GM18858 (cell line): ENCODE measurements at regions not wholly inside any gene's neighbourhood (a gene's known extent, or its start where the extent isn't known, plus 50 kb on each side); places are given as distances from the start of the nearest gene placed in this dataset.
"Not testable (repeated sequence)": the region's sequence is repeated elsewhere in the genome, so short reads cannot be mapped to it uniquely, and the experiment has no call there.

Experiments
- ATAC-seq: cut with Tn5 transposase; IDR thresholded peaks from one replicate; pipeline ENCODE4 v1.9.1; 2021; ENCODE audit not compliant: unreplicated experiment

DNA sequence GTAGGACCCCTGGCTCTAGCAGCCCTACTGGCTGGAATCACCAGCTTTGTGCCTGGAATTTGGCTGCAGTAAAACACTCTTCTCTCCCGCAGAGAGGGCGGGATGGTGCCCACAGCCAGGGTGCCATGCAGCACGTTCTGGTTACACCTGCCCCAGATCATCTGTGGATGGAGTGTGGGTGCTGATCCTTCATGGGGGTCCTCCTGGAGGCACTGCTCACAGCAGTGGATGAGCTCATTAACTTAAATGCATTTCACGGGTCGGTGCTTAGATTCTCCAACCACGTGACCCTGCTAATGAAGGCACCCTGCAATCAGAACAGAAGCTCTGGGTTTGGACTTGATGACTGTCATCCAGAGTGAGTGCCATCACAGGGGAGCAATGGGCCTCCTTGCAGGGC, 138.6 kb upstream of the AFDN start:
- no peak for ATAC-seq

DNA sequence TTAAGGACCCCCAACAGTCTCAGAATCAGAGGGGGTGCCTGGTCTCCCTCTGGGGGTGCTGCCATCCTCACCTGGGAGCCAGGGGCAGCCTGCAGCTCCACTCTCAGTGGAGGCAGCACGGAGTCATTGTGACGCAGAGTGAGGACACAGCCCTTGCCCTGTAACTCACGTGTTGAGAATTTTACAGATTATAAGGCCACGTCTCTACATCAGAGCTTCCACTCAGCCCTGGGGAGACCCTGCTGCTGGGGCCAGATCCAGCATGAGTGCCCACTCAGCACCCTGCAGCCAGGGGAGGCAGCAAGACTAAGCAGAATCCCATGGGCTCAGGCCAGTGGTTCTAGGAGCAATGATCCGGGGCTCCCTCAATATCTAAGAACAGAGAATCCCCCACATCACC, 137.4 kb upstream of the AFDN start:
- ATAC-seq, result no peak

GRCh38 chr6:167689751-167690150, 137.0 kb upstream of the AFDN start:
- no peak for ATAC-seq

DNA sequence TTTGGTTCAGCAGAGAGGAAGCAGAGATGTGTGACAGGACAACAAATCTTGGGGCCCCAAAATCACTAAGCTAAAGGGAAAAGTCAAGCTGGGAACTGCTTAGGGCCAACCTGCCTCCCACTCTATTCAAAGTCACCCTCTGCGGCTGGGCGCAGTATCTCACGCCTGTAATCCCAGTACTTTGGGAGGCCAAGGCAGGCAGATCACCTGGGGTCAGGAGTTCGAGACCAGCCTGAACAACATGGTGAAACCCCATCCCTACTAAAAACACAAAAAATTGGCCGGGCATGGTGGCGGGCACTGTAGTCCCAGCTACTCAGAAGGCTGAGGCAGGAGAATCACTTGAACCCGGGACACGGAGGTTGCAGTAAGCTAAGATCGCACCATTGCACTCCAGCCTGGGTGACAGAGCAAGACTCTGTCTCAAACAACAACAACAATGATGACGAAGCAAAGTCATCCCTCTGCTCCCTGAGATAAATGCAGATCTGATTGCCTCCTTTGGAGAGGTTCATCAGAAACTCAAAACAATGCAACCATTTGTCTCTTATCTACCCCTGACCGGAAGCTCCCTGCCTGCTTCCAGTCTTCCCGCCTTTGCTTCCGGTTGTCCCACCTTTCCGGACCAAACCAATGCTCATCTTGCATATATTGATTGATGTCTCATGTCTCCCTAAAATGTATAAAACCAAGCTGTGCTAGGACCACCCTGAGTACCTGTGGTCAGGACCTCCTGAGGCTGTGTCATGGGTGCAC, 136.4 kb upstream of the AFDN start:
- not testable (repeated sequence) for ATAC-seq

GRCh38 chr6:167690931-167691330, 135.8 kb upstream of the AFDN start:
- ATAC-seq, result no peak

DNA sequence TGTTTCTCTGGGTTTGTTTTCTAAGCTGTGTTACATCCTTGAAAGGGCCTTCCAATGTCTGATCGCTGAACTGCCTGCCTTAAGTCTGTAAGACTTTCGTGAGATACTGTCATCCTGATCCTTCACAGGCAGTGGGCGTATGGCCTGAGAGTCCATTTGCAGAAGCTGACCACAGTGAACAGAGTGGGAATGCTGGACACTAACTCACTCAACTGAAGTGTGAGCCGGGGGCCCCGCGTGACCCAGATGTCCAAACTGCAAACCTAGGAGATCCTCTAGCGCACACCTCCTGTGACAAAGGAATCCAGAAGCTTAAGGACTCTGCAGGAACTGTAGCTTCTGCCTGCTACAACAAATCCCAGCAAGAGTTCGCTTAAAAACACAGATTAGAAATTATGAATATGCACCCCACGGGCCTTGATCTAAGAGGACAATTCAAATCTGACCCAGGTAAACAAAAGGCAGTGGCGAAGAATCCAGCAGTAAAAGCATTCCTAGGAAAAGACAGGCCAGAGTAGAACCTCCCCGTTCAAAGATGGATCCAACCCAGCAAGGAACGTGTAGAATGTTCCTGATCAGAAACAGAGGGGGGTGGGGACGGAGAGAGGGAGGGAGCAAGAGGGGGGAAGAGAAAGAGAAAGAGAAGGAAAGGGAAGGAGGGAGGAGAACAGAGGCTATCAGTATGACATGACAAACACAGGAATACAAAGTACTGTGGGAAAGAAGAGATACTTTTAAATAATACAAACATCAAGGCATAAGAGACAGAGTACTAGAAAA, 135.0 kb upstream of the AFDN start:
- ATAC-seq, result no peak

DNA sequence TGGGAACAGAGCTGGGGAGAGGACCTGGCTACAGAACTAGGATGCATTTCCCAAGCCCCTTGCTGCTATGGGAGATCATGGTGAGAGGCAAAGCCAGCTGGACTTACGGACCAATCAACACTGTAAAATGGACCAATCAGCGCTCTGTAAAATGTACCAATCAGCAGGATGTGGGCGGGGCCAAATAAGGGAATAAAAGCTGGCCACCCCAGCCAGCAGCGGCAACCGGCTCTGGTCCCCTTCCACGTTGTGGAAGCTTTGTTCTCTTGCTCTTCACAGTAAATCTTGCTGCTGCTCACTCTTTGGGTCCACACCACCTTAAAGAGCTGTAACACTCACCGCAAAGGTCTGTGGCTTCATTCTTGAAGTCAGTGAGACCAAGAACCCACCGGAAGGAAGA, 133.2 kb upstream of the AFDN start:
- not testable (repeated sequence) for ATAC-seq

- no peak for ATAC-seq
Measured at GRCh38 chr6:167695831-167696230, 130.9 kb upstream of the AFDN start.

DNA sequence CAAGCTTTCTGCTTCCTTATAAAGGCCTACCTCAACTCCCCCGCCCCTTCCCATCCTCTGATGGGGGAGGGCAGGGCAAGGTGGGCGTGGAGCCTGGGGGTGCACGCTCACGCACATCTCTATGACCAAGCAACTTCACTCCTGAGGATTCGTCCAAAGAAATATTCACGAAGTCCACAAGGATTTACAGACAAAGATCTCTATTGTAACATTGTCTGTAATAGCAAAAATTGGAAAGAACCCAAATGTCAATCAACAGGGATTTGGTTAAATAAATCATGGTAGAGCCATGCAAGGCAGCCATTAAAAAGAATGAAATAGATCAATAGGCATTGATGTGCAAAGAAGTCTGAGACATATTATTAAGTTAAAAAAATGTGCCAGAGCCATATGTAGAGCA, 130.4 kb upstream of the AFDN start:
- no peak for ATAC-seq

- no peak for ATAC-seq
Measured at GRCh38 chr6:167697316-167697715, 129.4 kb upstream of the AFDN start.

DNA sequence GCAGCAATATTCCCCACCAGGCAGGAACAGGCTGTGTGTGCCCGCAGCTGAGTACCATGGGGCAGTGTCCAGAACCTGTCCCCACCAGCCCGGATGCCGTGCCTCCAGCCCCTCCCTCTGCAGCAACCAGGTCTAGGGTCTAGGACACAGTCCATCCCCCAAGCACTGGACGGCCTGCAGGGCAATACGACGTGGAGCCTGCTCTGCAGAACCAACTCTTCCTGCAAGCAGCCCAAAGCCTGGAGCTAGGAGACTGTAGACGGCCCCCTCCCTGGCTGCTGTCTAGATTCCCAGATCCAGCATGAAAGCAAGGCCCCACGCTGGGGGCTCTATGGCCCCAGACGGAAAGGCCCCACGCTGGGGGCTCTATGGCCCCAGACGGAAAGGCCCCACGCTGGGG, 128.2 kb upstream of the AFDN start:
- no peak for ATAC-seq

DNA sequence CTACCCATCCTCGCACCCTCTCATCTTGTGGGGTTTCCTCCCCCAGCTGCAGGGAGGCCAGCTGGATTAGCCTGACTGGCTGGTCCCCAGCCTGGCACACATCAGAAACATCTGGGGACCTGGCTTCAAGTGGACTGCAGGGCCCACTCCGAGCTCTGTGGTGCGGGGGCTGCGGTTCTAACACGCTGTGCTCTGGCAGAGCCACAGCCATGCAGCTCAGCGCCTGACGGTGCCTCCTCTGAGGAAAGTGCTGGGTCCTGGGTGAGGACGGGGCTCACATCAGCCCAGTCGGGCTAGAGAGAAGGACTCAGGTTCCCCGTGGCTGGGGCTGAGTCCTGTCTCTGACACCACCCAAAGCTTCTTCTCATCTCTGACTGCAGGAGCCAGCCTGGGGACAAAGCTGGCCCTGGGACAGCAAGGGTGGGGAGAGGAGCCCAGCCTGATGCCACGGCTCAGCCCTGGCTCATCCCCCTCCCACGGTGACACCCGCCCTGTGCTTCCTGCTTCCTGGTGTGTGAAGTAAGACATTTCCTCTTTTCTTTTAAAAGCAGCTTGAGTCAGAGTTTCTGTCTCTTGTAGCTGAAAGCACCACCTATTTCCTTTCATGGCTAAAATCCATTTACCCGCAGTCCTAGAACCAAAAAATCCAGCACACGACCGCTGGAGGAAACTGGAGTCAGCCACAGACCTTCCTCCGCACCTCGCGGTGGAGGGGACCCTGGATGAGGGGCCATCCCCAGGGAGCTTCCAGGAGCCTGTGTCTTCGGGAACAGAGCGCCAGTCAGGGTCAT, 127.4 kb upstream of the AFDN start:
- peak; percentile 93 for ATAC-seq

GRCh38 chr6:167700199-167700598, 126.5 kb upstream of the AFDN start:
- no peak for ATAC-seq

- no peak for ATAC-seq
Measured at GRCh38 chr6:167701010-167701409, 125.7 kb upstream of the AFDN start.

DNA sequence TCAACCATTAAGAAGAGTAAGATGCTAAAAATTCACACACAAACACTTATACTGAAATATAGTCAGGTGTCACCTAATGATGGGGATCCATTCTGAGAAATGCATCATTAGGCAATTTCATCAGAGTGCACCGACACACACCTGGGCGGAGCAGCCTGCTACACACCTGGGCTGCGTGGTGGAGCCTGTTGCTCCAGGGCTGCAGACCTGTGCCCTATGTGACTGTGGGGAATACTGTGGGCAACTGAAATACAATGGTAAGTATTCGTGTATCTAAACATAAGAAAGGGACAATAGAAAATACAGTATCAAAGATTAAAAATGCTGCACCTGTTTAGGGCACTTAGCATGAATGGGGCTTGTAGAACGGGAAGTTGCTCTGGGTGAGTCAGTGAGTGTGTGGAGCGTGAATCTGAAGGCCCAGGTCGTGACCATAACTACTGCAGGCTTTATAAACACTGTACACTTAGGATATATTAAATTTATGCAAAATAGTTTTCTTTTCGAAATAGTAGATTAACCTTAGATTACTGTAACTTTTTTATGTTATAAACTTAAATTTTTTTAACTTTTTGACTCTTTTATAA, 124.4 kb upstream of the AFDN start:
- ATAC-seq, result no peak

DNA sequence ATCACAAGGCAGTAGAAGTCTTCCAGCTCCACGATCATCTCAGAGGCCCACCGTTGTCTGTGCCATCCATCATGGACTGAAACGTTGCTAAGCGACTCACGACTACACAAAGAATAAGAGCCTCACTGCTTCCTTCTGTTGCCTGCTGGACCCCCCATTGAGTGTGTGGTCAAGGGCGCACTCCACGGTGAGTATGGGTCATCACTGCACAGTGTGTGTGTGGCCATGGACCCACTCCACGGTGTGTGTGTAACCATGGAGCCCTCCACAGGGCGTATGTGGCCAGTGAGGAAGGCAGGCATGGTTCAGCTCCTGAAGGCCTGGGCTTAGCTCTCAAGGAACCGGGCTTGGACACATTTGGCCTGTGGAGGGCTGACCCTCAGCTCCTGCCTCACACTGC, 123.4 kb upstream of the AFDN start:
- ATAC-seq, result no peak

DNA sequence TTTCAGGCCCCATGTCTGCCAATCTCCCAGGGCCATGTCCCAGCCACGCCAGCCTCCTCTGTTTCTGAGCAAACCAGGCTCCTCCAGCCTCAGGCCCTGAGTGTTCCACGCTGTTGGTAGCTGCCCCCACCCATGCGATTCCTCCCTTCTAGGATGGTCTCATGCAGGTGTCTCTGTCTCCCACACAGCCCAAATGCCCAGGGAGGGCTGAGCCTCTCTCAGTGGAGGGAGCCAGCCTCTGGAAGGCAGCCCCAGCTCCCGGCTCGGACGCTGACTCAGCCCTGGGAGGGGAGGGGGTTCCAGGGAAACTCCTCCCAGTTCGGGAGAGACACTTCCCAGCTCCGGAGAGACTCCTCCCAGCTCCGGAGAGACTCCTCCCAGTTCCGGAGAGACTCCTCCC, 122.9 kb upstream of the AFDN start:
- ATAC-seq, result no peak

GRCh38 chr6:167704396-167704901, 122.3 kb upstream of the AFDN start:
- ATAC-seq, result no peak

DNA sequence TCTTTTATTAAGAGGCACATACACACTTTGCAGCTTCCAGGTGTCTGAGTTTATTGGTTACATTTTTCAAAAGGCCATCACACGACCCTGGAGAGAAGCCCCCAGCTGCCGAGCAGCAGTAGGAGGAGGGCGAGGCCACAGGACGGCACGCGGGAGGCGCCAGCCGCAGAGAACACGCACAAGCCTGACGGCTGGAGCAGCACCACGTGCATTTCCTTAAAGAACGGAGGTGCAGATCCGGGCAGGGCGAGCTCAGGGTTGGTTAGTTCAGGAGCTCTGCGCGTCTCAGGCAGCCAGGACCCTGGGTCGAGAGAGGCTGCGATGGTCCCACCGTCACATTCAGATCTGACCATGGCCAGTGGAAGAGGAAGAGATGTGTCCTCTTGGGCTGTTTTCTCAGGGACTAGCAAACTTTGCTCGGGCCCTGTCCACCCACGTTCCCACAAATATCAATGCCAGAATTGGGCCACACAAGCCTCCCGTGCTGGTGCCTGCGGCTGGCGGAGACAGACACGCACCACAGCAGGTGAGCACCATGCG, 121.4 kb upstream of the AFDN start:
- ATAC-seq, result no peak

- peak; percentile 95 for ATAC-seq
Measured at GRCh38 chr6:167706313-167707109, 120.2 kb upstream of the AFDN start.
